Bronchial epithelial cell (primary cell): ENCODE measurements at regions not wholly inside any gene's neighbourhood (a gene's known extent, or its start where the extent isn't known, plus 50 kb on each side); places are given as distances from the start of the nearest gene placed in this dataset.

Experiments used
- DNase-seq: peaks from one replicate; pipeline ENCODE4 v3.0.0-alpha.2; 2010; ENCODE audit warnings: low read depth
- FAIRE-seq: peaks from 2 replicates; lab custom pipeline; 2011; peaks lifted over from hg19 to GRCh38; lab: Jason Lieb, UNC
- H3K27me3 ChIP-seq: 2 replicates; pipeline ENCODE4 v1.5.1; 2011; ENCODE audit warnings: low read length; ENCODE audit not compliant: control insufficient read depth, insufficient read depth
- H3K36me3 ChIP-seq: 2 replicates; pipeline ENCODE4 v1.5.1; 2011; ENCODE audit warnings: low read length; ENCODE audit not compliant: control insufficient read depth, insufficient read depth
- H3K4me3 ChIP-seq: 2 replicates; pipeline ENCODE4 v1.5.1; 2011; ENCODE audit warnings: mild to moderate bottlenecking, low read depth, low read length, control low read depth
- TF ChIP-seq, protein P1 (sequence below): IDR thresholded peaks from 2 replicates; pipeline ENCODE4 v1.5.1; 2011; ENCODE audit warnings: mild to moderate bottlenecking, moderate library complexity, low read length, control low read depth, inconsistent platforms; ENCODE audit not compliant: insufficient read depth, severe bottlenecking

DNA sequence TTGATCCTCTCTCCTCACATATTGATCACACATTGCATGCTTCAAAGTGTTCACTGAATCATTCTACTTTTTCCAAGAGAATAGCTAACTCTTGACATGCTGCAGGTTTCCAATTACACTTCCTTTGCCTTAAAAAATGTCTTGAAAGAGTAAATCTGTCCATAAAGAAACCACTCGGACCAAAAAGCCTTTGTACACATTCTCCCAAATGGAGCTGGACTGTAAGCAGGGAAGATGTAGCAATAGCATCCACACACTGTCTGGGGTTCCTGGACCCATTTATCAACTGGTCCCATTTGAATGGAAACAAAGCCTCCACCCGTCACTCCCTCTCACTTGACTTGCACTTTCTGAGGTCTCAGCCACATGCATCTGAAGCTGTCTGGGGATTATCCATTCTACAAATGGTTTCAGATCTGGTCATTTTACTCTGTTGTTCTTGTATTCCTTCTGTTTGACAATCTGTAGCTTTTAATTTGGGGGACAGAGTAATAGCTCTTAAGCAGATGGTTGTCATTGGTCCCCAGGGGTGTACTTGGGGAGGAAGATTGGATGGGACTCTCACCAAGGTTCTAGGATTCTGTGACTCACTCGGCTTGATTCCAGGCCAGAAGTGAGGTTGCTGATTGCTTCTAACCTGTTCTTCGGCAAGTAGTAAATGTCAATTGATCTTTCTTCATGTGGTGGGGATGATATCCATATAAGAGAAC is 203.5 kb downstream of the HIBADH start:
- FAIRE-seq (no peak), DNase-seq (no peak)
- H3K4me3 ChIP-seq = no peak overlapping the region

DNA sequence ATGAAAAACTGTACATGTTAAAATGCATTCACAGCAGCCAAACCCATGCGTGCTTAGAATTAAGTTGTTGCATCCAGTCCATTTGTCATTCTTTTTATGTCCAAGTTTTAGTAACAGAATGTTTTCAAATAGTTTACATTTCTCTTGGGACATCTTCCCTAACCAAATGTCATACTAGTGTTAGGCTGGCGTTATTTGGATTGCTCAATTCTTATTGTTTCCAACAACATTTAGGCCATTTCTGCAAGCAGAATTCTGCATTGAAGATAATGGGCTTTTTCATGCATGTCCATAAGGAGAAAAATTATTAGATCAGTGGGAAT is 203.0 kb downstream of the HIBADH start:
- FAIRE-seq = no peak
- TF ChIP-seq, protein P1, sequence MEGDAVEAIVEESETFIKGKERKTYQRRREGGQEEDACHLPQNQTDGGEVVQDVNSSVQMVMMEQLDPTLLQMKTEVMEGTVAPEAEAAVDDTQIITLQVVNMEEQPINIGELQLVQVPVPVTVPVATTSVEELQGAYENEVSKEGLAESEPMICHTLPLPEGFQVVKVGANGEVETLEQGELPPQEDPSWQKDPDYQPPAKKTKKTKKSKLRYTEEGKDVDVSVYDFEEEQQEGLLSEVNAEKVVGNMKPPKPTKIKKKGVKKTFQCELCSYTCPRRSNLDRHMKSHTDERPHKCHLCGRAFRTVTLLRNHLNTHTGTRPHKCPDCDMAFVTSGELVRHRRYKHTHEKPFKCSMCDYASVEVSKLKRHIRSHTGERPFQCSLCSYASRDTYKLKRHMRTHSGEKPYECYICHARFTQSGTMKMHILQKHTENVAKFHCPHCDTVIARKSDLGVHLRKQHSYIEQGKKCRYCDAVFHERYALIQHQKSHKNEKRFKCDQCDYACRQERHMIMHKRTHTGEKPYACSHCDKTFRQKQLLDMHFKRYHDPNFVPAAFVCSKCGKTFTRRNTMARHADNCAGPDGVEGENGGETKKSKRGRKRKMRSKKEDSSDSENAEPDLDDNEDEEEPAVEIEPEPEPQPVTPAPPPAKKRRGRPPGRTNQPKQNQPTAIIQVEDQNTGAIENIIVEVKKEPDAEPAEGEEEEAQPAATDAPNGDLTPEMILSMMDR = no peak
- Histone ChIP-seq H3K27me3 (no peaks in the 10 kb centered on the region), H3K36me3 (no peaks in the 10 kb centered on the region), H3K4me3 (no peak overlapping the region)
- no peak for DNase-seq

More for the DNA sequence above, 203.5 kb downstream of the HIBADH start:
- TF ChIP-seq, protein P1 = no peak
- H3K27me3 ChIP-seq = peaks cover 2% of the 10 kb centered on the region
- no peaks in the 10 kb centered on the region for H3K36me3 ChIP-seq

DNA sequence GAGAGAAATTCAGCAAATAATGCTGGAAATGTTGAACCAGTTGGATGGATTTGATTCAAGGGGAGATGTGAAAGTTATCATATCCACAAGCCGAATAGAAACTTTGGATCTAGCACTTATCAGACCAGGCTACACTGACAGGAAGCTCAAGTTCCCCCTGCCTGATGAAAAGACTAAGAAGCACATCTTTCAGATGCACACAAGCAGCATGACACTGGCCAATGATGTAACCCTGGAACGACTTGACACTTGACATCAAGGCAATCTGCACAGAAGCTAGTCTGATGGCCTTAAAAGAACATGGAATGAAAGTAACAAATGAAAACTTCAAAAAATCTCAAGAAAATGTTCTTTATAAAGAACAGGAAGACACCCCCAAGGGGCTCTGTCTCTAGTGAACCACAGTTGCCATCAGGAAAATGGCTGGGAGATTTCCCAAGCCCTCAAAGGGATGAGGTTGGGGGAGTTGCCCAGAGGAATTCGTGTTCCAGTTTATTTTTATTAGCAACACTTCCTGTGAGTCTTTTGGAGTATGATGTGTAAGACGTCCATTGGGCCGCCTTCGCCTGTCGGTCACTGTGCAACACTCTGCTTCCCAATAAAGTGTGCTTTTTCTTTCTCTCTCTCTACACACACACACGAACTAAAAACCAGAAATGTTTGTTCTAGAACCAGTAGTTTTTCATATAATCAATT is 200.0 kb downstream of the HIBADH start:
- H3K4me3 ChIP-seq = no peak overlapping the region
- H3K27me3 ChIP-seq = peaks cover 1% of the 10 kb centered on the region
- H3K36me3 ChIP-seq = no peaks in the 10 kb centered on the region
- FAIRE-seq = no peak
- DNase-seq = no peak
- TF ChIP-seq, protein P1 = no peak

DNA sequence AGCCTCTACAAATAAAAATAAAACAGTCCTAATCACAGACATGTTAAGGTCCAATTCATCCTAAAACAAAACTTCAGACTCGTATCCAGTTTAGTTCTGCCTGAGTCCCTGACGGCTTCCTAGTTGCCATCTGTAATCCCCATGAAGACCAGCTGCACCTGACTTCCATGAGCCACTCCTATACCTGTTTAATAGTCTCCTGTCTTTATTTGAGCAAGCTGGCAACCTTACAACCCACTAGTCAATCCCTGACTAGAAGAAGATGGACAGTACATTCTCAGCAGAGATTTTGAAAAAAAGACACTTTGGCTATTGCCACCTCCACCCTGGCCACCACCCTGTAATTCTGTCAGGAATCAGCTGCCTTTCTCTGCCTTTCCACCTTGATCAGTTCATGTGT is 197.7 kb downstream of the HIBADH start:
- FAIRE-seq = no peak
- TF ChIP-seq, protein P1 = no peak
- H3K27me3 ChIP-seq = peaks cover 1% of the 10 kb centered on the region

DNA sequence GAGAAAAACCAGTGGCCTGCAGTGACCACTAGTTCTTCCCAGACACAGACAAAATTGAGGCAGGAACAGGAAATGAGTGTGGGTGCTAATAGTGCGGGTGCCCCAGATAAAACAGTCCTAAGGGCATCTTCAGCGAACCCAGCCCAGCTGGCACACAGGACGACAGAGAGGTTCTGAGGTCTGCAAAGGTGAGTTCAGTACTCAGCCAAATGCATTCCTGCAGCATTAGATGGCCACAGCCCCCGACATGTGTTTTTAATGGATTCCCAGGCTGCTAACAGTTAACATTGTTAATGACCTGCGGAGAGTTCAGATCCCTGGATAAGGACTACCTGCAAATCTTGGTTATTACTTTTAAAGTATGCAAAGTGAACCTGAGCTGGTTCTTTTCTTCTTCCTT is 196.0 kb downstream of the HIBADH start:
- no peak for FAIRE-seq
- TF ChIP-seq, protein P1 = no peak
- Histone ChIP-seq H3K27me3 (peaks cover 1% of the 10 kb centered on the region), H3K4me3 (no peak overlapping the region), H3K36me3 (no peaks in the 10 kb centered on the region)
- DNase-seq = no peak

More for the DNA sequence above, 197.7 kb downstream of the HIBADH start:
- Histone ChIP-seq H3K4me3 (no peak overlapping the region), H3K36me3 (no peaks in the 10 kb centered on the region)
- DNase-seq = no peak
